HCT116 (cell line): ENCODE measurements at regions not wholly inside any gene's neighbourhood (a gene's known extent, or its start where the extent isn't known, plus 50 kb on each side); places are given as distances from the start of the nearest gene placed in this dataset.

Experiments
- CTCF ChIP-seq, 3 experiments: fragments of 200-600 bp in 1 of 3; sonication (generic) in 1 of 3; IDR thresholded peaks in 2 of 3; conservative IDR thresholded peaks in 1 of 3; 2 replicates each; pipeline ENCODE4 v1.5.1; 2012 to 2017; ENCODE audit warnings: low read depth in 2 of 3, low read length in 2 of 3, antibody characterized with exemption in 1 of 3, borderline replicate concordance in 1 of 3, control low read depth in 1 of 3, mild to moderate bottlenecking in 1 of 3, mixed read lengths in 1 of 3, mixed run types in 1 of 3, moderate library complexity in 1 of 3; ENCODE audit not compliant: insufficient read depth in 1 of 3
- EZH2 ChIP-seq: fragments of 200-600 bp; sonication (generic); IDR thresholded peaks from 2 replicates; pipeline ENCODE4 v1.6.1; 2017; ENCODE audit warnings: antibody characterized with exemption, mixed run types
- POLR2A ChIP-seq: IDR thresholded peaks from 2 replicates; pipeline ENCODE4 v1.7.0; 2011; ENCODE audit warnings: borderline replicate concordance; ENCODE audit not compliant: insufficient read depth, insufficient read length; ENCODE audit errors: extremely low read depth
- RAD21 ChIP-seq: IDR thresholded peaks from 2 replicates; pipeline ENCODE4 v1.6.1; 2012; ENCODE audit warnings: low read depth, mild to moderate bottlenecking
- REST ChIP-seq: IDR thresholded peaks from 2 replicates; pipeline ENCODE4 v1.6.1; 2012; ENCODE audit warnings: low read depth
- YY1 ChIP-seq: IDR thresholded peaks from 2 replicates; pipeline ENCODE4 v1.6.1; 2011; ENCODE audit warnings: low read length, low read depth, moderate library complexity, mild to moderate bottlenecking; ENCODE audit not compliant: insufficient replicate concordance; ENCODE audit errors: extremely low read depth

GRCh38 chr1:239478069-239478468 lies 91.7 kb downstream of the CHRM3 start:
- TF ChIP-seq POLR2A: no peak
- no peak for TF ChIP-seq CTCF (IDR thresholded peaks at IDR 0.05 in 2 of 3, conservative IDR thresholded peaks at IDR 0.05 in 1 of 3; ENCODE audit: borderline replicate concordance in 1 of 3, insufficient read depth in 1 of 3, low read depth in 2 of 3, low read length in 2 of 3)
- no peak for TF ChIP-seq YY1
- TF ChIP-seq RAD21: no peak
- TF ChIP-seq EZH2: no peak
- TF ChIP-seq REST: no peak
